ENCODE measurements at regions not wholly inside any gene's neighbourhood (a gene's known extent, or its start where the extent isn't known, plus 50 kb on each side); places are given as distances from the start of the nearest gene placed in this dataset.
A peak's percentile ranks its signal among the peaks of the same experiment; 100 is the strongest.
"Not testable (repeated sequence)": the region's sequence is repeated elsewhere in the genome, so short reads cannot be mapped to it uniquely, and the experiment has no call there.

DNA sequence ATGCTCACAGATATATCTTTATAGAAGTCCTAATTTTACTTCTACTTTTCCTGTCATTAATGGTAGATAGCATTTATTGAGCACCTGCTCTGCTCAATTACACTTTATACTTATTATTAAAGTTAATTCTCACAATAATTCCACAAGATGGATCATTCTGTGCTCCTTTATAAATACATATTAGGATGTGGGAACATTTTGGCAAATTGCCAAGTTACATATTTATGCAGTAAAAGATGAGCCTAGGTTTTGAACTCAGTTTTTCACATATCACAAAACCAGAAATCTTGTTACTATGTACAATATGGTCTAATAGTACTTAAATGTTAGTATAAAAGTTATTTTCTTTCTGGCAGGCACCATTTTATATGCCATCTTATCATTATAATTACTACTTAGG lies 895.0 kb upstream of the B3GALT2 start:
- DNase-seq = no peak

DNA sequence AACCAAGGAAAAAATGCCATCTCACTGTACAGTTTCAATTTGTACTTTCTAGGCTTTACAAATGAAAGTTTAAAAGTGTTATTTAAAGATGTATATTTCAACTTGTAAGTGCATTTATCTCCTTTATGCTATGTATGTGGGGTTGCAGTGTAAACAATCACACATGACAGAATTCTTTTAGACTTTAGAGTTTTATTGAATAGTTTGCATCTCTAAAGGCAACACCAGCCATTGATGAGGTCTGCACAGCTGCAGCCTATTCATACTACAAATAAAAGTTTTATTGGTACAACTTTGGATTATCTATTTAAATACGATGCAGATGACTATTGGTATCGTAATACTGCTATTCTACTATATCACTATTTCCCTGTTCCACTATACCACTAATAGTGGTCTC lies 894.4 kb upstream of the B3GALT2 start:
- DNase-seq = no peak

DNA sequence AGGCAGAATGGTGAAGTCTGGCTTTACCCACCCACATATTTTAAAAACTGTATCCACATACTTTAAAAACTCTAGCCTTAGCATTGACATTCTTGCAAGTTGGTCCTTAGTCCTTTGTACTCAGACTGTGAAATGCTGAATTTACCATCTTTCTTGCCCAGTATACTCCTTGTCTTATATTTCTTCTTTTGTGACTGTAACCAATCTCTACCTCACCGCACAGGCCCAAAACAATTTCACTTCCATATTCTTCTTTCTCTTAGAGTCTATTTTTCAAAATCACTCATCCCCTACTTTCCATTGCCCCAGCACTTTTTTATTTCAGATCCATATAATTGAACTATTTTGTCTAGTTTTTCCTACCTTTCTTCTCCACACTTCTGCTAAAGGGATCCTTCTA lies 892.4 kb upstream of the B3GALT2 start:
- DNase-seq = no peak

DNA sequence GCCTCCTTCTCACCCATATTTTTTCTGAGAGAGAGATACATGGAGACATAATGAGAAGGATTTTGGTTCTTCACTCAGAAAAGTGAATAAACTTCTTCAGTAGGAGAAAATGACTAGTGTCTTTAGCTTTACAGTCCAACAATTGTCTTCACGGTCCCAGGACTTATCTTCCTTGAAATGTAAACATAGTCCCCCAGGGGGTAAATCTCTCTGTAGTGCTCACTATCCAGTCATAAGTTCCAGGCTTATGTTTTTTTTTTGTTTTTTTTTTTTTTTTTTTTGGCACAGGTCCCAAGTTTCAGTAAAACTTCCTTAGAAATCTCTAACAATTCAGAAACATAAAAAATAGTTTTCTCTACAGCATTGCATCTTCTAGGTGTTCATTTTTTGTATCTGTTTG lies 890.2 kb upstream of the B3GALT2 start:
- DNase-seq = no peak

DNA sequence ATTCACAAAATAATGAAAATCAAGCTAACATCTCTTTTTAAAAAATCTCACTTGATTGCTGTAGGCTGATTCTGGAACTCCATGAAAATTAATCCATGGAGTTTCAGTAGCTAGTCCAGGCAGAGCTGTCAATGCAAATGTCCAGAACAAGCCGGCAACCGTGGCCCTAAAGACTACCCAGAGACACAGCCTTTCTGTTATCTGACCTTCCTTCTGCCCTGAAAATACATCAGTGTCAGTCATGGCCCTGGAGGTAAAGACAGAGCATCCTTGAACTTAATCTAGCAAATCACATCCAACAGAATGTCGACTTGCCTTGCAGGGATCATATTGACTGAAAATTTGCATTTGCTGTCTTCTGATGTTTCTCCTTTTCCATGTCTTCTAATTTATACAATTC lies 887.4 kb upstream of the B3GALT2 start:
- no peak for DNase-seq

DNA sequence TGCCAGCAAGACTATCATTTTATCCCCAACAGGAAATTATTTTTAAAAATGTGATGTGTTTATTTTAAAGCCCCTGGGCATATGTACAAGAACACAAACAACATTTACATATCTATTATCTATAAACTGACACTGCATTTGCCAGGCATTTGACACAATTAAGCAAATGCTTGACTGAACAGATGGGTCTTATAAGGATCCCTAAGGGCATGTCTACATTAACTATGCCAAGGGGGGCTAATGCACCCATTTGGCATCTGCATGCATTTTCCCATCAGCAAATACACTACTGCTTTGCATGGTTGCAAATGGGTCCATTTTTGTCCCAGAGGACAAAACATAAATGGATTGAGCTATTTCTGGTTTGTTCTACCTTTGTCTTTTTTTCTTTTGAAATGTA lies 884.8 kb upstream of the B3GALT2 start:
- DNase-seq = no peak

DNA sequence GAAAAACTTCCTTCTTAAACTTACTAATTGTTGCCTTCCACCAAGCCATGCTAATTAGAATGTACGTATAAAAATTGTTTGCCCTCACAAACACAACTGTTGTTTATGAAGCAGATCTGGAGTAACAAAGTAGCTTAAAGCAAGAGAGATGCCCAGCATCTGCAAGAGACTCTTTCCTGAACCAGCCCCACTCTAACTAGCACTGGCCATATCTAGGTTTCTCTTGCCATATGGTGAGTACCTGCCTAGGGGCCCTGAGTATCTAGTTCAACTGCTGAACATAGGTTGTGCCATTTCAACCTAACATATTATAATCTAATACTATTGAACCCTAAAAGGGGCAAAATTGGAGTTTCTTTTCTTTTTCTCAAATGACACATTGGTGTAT lies 883.4 kb upstream of the B3GALT2 start:
- no peak for DNase-seq

DNA sequence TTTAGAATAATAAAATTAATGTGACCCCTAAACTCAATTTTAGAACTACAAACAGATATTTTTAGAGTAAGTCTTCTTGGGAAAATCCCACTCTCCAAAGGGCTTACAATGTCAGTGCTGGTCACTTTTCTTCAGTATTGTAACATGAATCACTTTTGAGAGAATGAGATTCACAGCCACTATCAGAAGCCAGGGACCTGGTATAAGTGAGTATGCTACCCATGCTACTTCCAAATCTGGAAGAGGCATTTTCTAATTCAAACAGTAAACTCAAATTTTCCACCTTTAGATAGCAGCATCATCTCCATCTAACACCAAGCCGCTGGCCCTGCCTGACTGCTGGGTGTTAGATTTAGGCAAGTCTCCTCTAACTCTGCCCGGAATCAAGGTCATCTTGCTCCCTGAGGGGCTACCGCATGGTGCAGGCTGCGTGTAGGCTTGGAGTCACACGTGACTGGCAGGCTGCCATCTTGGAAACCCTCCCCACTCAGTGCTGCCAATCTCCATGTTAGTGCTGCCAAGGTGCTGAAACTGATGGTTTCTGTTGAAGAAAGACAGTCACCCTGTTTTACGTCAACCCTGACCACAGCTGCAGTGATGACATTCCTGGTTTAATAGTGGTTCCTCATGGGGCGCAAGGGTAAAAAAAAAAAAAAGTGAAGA lies 882.9 kb upstream of the B3GALT2 start:
- peak; percentile 21 to 28 (median 24) for DNase-seq

DNA sequence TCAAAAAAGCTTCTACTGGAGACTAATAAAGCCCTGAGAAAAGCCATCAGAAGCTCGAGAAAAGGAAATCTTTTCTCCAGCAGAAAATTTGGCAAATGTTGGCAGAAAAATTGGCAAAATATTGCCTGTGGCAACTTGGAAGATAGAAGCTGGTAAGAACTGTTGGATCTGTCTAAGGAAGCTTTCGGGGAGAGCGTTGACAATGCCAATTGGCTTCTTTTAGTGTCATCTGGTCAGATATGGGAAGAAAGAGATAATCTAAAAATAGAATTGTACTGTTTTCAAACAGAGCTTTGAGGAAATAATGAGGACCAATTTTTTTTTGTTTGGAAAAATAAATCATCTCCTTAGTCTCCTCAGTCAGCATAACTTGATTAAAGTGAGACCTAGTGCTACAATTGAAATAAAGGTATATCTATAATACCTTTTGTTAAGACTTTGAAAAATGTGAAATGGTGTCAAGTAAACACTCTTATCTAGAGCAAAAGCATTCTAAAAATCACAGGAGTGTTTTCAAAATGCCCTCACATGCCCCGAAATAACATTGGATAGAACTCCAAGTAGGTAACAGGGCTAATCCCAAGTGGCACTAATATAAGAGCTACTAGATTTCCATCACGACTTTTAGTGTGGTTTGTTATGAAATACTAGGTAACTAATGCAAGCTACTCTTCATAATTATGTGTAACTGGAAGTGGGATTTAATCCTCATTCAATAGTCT lies 882.2 kb upstream of the B3GALT2 start:
- DNase-seq = no peak

DNA sequence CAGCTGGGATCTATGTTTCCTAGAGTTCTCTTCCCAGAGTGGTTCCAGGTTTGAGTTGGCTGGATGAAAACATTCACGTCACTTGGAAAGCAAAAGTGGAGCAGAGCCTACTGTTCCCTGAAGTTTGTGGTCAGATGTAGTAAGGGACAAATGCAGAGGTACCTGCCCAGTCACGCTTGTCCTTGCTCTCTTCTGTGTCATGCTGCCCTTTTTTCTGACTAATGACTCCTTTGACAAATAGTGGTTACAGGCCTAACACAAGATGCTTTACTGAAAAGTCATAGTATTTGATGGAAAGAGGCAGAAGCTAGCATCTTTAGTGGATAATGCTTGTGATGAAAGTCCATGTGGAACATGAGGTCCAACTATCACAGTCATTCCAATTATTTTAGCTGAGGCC lies 881.4 kb upstream of the B3GALT2 start:
- DNase-seq = no peak

DNA sequence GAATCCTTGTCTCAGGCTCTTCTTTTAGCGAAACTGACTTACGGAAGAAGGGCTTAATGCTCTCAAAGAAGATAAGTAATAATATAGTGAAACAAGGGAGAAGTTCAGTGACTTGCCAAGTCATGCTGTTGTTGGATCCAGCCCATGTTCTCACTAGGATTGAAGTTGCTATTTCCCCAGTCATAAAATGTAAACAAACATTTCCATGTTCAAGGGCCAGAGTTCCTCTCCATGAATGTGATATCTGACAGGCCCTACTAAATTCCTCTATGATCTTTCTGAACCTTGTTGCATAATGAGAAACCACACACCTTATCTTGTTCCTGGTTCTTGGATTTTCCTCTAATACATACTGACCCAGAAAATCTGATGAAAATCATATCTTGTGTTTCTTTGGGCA lies 876.5 kb upstream of the B3GALT2 start:
- DNase-seq = no peak

DNA sequence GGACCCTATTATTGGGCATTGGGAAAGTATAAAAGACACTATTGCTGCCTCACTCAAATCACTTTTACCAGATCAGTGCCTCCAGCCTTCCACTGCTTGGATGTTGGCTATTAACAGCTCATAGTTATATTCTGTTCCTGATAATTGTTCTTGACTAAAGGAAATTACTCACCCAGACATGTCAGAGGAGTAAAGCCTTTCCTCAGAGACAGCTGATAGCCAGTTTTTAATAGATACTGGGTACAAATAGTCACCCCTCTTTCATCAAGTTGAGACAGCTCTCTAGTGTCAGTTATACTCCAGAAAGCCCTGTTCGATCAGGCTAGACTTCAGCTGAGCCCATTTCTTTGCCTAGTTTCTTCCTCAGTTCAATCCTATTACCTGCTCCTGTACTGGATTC lies 876.1 kb upstream of the B3GALT2 start:
- DNase-seq = no peak

DNA sequence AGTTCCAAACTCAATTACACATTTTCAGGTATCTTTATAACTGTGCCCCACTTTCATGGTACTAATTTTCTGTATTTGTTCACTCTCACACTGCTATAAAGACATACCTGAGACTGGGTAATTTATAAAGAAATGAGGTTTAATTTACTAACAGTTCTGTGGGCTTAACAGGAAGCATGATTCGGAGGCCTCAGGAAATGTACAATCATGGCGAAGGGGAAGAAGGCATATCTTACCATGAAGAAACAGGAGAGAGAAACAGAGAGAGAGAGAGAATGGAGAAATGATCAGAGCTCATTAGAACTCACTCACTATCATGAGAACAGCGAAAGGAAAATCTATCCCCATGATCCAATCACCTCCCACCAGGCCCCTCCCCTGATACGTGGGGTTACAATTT lies 874.1 kb upstream of the B3GALT2 start:
- DNase-seq = no peak

DNA sequence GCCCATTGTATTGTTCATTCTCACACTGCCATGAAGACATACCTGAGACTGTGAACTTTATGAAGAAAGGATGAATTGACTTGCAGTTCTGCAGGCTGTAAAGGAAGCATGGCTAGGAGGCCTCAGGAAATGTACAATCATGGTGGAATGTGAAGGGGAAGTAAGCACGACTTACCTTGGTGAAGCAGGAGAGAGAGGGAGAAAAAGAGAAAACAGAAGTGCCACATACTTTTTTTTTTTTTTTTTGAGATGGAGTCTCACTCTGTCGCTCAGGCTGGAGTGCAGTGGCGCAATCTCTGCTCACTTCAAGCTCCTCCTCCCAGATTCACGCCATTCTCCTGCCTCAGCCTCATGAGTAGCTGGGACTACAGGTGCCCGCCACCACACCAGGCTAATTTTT lies 871.9 kb upstream of the B3GALT2 start:
- not testable (repeated sequence) for DNase-seq

DNA sequence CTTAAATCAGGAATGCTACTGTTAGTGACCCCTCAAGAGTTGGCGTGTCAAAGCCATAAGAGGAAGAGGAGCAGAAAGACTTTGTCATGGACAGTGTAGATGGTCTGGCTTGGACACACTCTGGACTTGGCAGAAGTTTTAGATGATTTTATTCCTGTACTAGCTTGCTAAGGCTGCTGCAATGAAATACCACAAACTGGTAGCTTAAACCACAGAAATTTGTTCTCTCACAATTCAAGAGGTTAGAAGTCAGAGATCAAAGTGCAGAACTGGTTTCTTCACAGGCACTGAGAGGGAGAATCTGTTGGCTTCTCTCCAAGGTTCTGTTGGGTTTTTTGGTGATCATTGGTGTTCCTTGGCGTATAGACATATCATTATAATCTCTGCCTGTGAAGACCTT lies 869.8 kb upstream of the B3GALT2 start:
- DNase-seq = no peak

DNA sequence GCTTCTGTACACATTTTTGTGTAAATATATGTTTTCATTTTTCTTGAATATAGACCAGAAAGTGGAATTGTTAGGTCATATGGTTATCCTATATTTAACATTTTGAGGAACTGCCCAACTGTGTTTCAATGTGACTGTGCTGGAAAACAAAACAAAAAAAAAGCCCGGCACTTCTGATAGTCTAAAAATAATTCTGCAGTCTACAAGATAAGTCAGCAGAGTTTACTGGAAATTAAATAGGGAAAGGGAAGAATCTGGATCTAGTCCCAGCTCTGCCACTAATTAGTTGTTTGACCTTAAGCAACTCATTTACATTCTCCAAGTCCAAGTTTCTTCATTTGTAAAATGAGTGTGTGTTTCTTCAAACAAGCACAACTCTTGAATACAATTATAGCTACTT lies 869.1 kb upstream of the B3GALT2 start:
- DNase-seq = peak in 2 of 3 donors; percentile 9 to 32

DNA sequence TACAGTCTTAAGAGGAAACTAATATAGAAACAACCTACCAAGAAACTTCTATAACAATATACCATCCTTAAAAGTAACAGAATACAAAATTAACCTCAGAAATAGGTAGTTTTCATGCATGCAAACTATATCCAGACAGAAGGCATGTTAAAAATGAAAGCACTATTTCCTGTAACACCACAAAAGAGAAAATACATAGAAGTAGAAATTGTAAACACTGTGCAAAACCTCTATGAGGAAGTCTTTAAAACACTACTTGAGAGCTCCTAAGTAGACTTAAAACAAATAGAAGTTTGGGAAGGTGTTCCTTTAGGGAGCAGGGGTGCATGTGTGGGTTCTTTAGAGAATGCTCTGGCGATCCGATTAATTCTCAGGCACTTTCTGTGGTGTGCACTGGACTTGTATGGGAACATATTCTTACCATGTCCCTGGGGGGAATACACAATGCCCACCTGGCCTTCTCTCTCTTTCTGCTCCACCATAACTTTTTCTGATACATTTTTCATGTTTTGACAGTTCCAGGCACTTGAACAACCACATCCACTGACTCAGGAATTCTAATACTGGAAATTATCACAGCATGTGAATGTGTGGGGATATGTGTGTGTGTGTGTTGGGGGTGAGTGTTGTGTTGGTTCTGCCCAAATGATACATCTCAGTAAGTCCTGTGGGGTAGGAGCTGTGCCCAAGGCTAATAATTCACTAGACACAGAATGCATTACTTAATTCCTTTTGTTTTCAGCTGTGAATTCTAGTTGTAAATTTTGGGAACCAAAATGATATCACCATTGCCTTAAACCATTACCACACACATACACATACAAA lies 866.3 kb upstream of the B3GALT2 start:
- no peak for DNase-seq

DNA sequence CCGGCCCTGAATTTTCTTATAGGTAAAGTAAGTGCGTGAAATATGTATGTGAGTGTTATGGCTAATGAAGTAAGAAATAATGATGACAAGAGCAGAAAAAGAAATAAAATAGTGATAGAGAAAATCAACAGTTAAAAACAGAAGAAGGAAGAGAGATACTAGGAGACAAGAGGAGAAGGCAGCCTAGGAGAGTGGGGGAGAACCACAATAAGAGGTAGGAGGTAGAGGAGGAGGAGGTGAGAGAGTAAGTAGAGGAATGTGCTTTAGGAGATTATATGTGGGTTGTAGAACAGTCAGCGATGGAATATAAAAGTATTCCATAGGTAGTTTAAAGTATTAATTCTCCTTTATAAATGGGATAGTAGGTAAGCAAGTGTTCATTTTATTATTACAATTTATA lies 861.5 kb upstream of the B3GALT2 start:
- DNase-seq = no peak

DNA sequence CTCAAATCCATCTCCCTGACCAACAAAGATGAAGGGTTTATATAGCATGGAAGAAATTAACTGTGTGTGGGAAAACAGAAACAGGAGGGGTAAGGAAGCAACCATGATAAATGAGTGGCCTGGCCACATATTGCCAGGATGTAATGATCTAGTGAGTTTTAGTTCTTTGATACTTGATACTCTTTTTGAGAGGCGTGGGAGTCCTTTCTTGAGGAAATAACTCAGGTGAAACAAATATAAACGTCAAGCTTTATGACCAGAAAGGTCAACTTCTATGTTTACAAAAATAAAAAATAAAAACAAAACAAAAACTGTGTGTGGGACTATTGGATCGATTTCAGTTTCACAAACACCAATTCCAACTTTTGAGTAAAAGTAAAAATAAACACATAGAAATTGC lies 860.8 kb upstream of the B3GALT2 start:
- no peak for DNase-seq

DNA sequence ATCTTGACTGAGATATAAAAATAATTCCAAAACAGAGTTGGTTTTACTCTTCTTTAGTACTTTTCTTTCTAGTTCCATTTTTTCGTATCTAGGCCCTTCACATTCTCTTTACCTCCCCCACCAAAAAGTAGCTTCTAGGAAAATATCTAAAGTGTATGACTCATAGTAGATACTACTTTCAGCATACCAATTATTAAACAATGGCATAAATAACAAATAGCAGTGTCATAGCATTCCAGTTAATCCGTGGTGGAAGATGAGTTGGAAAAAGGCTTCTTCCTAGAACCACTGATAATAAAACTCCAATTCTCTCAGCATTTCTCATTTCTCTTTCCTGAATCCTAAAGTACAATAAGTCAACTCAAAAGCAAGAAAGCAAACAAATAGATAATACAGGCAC lies 859.0 kb upstream of the B3GALT2 start:
- DNase-seq = no peak

DNA sequence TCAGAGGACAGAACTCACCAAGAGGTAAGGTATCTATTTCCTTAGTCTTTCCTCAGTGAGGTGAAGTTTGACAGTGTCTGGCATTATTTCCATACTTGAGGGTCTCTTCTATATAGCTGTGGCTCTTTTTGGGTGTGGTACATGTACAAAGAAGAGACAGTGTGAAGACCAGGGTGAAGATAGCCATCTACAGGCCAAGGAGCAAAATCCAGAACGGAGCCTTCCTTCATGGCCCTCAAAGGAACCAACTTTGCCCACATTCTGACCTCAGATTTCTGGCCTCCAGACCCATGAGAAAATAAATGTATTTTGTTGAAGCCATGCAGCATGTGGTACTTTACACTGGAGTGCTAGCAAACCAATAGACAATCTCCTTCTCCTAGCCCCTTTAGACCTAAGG lies 858.5 kb upstream of the B3GALT2 start:
- no peak for DNase-seq

DNA sequence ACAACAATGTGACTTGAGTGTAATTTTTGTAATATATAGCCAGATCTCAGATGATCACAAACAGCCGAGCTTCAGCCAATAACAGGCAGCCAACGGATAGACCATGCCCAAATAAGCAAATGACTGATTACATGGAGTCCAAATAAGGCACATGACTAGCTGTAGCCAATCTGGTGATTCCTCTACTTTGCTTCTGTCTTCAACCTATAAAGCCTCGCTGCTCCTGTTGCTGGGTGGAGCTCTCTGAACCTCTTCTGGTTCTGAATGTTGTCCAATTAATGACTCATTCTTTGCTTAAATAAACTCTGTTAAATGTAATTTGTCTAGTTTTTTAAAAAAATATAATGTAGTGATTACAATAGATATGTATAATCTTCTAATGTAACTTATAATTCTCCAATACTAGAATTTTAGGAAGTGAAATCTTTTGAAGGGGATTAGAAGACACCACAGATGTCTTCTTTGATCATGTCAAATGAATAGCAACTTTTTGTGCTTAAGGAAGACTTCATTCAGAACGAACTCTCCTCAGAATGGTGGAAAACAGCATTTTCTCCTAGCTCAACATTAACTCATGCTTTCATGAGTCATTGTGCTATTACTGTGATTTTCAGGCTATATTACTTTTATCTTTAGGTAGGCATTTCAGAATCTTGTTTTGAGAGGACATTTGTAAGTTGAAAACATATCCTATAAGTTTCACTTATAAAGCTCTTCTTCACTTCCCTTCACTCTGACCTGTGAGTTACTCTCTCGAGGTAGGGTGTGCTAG lies 857.8 kb upstream of the B3GALT2 start:
- DNase-seq = no peak

DNA sequence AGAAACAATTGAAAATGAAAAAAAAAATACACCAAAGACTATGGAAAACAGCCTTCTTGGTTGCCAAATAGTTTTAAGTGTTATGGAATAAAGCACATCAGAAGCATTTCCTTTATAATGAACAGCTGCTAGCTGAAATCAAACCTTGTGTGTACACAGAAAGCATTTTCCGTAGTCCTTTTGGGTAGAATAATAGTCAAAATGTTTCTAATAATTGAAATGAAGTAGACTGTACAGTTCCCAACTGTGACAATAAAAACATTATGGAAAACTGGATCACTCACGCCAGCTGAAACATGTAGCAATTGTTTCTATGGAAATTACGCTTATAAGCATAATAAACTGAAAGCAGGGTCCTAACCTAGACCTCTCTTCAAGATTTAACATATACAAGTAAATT lies 856.3 kb upstream of the B3GALT2 start:
- DNase-seq = no peak
